RWPE1 (cell line): ENCODE measurements at regions not wholly inside any gene's neighbourhood (a gene's known extent, or its start where the extent isn't known, plus 50 kb on each side); places are given as distances from the start of the nearest gene placed in this dataset.

ENCODE experiments used
- CTCF ChIA-PET: fragments of 350-600 bp; sonication (Branson Sonifier 250); formaldehyde crosslinking; extraction: SDS; loops from one replicate; lab custom pipeline; 2021; lab: Yijun Ruan, JAX
- POLR2A ChIA-PET: fragments of 400-600 bp; formaldehyde crosslinking; extraction: SDS; loops from one replicate; lab custom pipeline; 2020; ENCODE audit warnings: antibody characterized with exemption; ENCODE audit not compliant: low non-redundant PET; lab: Yijun Ruan, JAX
- DNase-seq: peaks from one replicate; pipeline ENCODE4 v3.0.0; 2012; ENCODE audit warnings: low spot score
- H3K27ac ChIP-seq: fragments of 450-650 bp; 2 replicates; pipeline ENCODE4 v1.5.1; 2017
- TF ChIP-seq, protein P1 (sequence below): fragments of 450-650 bp; conservative IDR thresholded peaks from 2 replicates; pipeline ENCODE4 v1.5.1; 2017; ENCODE audit warnings: low read depth, mild to moderate bottlenecking

DNA sequence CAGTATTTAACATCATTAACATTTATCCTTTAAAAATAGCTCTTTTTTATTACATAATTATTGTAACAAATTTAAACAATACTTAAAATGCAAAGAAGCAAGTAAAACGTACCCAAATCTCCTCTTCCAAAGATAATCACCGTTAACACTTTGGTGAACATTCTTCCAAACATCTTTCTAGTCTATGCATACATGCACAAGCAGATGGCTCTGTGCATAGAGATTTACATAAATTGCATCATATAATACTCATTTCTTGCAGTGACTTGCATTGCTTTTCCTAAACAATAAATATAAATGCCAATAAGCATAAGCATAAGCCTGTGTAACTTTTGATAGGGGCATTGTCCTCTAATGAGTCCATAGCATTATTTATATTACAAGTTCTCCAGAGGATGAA lies 89.4 kb upstream of the PALS2 start:
- DNase-seq, result no peak
- no peak overlapping the region for H3K27ac ChIP-seq
- CTCF ChIA-PET, result interaction anchor here (0.6 kb wide), 1 partner anchor 659 kb away, joined by 3 read pairs; no protein-coding TSS in a partner anchor

DNA sequence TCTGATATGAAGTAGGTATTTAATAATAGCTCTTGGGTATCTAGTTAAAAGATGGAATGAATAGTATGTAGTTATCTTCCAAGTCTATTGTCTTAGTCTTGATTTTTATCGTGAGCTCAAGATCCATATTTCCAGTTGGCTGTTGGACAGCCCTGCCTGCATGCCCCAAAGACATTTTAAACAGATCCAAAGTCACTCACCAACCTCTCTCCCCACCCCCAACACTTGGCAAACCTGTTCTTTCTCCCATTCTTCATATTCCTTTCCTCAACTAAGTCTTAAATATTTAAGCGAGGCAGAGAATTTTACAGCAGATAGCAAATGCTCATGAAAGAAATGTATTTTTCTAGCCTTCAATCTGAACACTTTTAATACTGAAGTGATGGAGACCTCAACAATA lies 80.7 kb upstream of the PALS2 start:
- TF ChIP-seq, protein P1, sequence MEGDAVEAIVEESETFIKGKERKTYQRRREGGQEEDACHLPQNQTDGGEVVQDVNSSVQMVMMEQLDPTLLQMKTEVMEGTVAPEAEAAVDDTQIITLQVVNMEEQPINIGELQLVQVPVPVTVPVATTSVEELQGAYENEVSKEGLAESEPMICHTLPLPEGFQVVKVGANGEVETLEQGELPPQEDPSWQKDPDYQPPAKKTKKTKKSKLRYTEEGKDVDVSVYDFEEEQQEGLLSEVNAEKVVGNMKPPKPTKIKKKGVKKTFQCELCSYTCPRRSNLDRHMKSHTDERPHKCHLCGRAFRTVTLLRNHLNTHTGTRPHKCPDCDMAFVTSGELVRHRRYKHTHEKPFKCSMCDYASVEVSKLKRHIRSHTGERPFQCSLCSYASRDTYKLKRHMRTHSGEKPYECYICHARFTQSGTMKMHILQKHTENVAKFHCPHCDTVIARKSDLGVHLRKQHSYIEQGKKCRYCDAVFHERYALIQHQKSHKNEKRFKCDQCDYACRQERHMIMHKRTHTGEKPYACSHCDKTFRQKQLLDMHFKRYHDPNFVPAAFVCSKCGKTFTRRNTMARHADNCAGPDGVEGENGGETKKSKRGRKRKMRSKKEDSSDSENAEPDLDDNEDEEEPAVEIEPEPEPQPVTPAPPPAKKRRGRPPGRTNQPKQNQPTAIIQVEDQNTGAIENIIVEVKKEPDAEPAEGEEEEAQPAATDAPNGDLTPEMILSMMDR, result no peak
- ChIA-PET CTCF (interaction anchor here (0.5 to 0.6 kb wide), 2 partner anchors 20 to 96 kb away, joined by 3 read pairs; no protein-coding TSS in a partner anchor), POLR2A (no interaction called here)
- DNase-seq, result no peak
- no peak overlapping the region for H3K27ac ChIP-seq

More for the DNA sequence above, 89.4 kb upstream of the PALS2 start:
- POLR2A ChIA-PET, result no interaction called here
- TF ChIP-seq, protein P1, result no peak

DNA sequence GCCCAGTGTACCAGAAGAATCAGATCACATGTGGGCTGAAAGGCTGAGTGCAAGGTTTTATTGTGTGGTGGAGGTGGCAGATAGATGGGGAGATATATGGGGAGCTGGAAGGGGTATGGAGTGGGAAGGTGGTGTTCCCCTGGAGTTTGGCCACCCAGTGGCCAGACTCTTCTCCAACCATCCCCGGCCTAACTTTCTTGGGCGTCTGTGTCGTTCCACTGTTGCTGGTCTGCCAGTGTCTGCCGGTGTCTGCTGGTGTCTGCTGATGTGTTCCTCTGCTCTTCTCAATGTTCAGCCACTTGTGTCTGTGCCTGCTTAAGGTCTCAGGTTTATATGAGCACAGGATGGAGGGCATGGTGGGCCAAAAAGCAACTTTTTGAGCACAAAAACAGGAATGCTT lies 78.4 kb upstream of the PALS2 start:
- TF ChIP-seq, protein P1, result no peak
- CTCF ChIA-PET, result no interaction called here
- no peak overlapping the region for H3K27ac ChIP-seq
- no peak for DNase-seq
- POLR2A ChIA-PET, result no interaction called here

DNA sequence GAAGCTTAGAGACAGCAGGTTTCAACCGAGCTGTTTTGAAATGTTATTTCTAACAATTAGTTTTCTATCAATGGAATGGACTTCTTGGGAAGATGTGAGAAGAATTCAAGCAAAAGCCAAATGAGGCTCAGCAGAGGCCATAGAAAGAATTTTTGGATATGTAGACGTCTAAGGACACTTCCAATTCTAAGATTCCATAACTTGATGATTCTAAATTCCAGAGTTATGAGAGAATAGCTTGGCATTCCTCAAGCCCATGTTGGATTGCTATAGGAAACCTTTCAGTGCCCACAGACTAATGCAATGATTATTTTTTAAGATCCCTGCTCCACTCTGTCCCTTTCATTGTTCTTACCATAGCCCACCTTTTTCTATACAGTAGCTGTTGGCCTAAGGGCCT lies 77.2 kb upstream of the PALS2 start:
- TF ChIP-seq, protein P1, result no peak
- DNase-seq, result no peak
- H3K27ac ChIP-seq, result no peak overlapping the region
- ChIA-PET POLR2A (interaction anchor here (0.5 kb wide), 1 partner anchor 1468 kb away, joined by 3 read pairs; no protein-coding TSS in a partner anchor), CTCF (no interaction called here)

DNA sequence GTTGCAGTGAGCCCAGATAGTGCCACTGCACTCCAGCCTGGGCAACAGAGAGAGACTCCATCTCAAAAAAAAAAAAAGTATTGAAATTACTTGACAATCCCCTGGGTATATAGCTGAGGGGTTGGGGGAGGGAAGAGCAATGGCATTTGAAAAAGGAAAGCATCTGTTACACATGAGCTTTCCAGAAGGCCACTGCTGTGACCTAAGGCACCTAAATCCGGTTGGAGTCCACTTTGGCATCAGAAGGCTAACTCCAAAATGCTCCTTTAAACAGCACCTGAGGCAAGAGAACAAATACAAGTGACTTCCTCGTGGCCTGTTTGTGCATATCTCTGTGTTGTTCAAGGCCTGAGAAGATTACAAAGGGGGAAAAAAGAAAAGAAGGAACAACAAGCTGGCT lies 74.8 kb upstream of the PALS2 start:
- no peak overlapping the region for H3K27ac ChIP-seq
- TF ChIP-seq, protein P1, result no peak
- ChIA-PET CTCF (no interaction called here), POLR2A (no interaction called here)
- DNase-seq, result no peak

DNA sequence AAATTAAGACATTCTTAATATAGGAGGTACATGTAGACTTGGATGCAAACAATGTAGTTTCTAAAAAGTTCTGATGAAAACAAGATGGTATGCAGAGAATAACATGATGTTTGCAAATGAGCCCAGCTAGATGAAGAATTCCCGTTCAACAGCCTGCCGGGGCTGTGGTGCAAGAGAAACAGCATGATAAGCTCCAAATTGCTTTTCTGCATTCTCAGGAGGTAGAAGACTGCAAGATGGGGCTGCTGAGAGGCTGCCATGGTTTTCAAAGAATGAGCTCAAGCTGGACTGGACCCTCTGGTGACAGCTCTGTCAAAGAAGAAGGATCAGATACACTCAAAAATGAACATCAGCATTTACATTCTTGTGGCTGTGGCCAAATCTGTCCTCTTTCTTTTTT lies 73.4 kb upstream of the PALS2 start:
- ChIA-PET POLR2A (interaction anchor here (0.5 kb wide), 1 partner anchor 613 kb away, joined by 3 read pairs; no protein-coding TSS in a partner anchor), CTCF (no interaction called here)
- H3K27ac ChIP-seq, result no peak overlapping the region
- DNase-seq, result no peak
- TF ChIP-seq, protein P1, result no peak
